ENCODE measurements at regions not wholly inside any gene's neighbourhood (a gene's known extent, or its start where the extent isn't known, plus 50 kb on each side); places are given as distances from the start of the nearest gene placed in this dataset.

DNA sequence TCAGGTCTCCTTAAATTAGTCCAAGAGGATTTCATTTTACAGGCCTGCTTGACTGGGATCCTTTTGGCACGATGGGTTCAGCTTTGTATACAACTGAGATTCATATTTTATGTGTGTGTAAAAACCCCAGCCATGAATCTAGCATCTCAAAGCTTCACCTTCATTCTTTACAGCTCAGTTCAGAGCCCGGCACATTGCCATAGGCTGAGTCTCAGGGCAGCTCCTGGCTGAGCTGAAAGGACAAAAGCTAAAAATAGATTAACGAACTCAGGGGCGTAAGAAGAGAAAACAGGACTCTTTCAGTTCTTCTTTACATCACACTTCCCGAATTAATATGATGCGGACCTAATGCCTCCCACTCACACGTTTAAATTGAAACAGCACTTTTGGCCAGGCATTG is 262.8 kb upstream of the PBX1 start:
- H3K27me3 Mint-ChIP-seq: no peaks in the 10 kb centered on the region
- no peaks in the 10 kb centered on the region for H3K4me1 Mint-ChIP-seq
- Histone ChIP-seq H3K4me3 (ENCODE audit: low read length in 2 of 2) (no peak overlapping the region), H3K27ac (ENCODE audit: low read depth, low read length) (no peak overlapping the region), H3K9me3 (ENCODE audit: control insufficient read depth in 1 of 2, low read length in 2 of 2) (peaks cover 0 to 9% of the 10 kb centered on the region in 2 donors), H3K27me3 (ENCODE audit: insufficient read depth, low read length) (no peaks in the 10 kb centered on the region), H3K4me1 (ENCODE audit: insufficient read depth, low read length) (no peaks in the 10 kb centered on the region), H3K36me3 (ENCODE audit: insufficient read depth, low read length) (no peaks in the 10 kb centered on the region)
- no peak overlapping the region for H3K27ac Mint-ChIP-seq
- H3K4me3 Mint-ChIP-seq: no peak overlapping the region
- ChIA-PET POLR2A (ENCODE audit: partially characterized antibody) (no interaction called here), CTCF (ENCODE audit: partially characterized antibody) (no interaction called here)
- no peaks in the 10 kb centered on the region for H3K36me3 Mint-ChIP-seq
- intact Hi-C loops (cut with micrococcal nuclease): no loop called here
- DNase-seq: no peak
- H3K9me3 Mint-ChIP-seq: peaks cover 0 to 16% (median 5%) of the 10 kb centered on the region in 8 donors

GRCh38 chr1:164308101-164308500 is 250.9 kb upstream of the PBX1 start:
- Mint-ChIP-seq H3K36me3 (no peaks in the 10 kb centered on the region), H3K4me1 (no peaks in the 10 kb centered on the region), H3K9me3 (peaks cover 0 to 17% (median 8%) of the 10 kb centered on the region in 8 donors), H3K27ac (no peak overlapping the region), H3K27me3 (no peaks in the 10 kb centered on the region), H3K4me3 (no peak overlapping the region)
- Histone ChIP-seq H3K4me1 (ENCODE audit: insufficient read depth, low read length) (no peaks in the 10 kb centered on the region), H3K4me3 (ENCODE audit: low read length in 2 of 2) (no peak overlapping the region), H3K36me3 (ENCODE audit: insufficient read depth, low read length) (no peaks in the 10 kb centered on the region), H3K9me3 (ENCODE audit: control insufficient read depth in 1 of 2, low read length in 2 of 2) (no peaks in the 10 kb centered on the region), H3K27ac (ENCODE audit: low read depth, low read length) (no peak overlapping the region), H3K27me3 (ENCODE audit: insufficient read depth, low read length) (no peaks in the 10 kb centered on the region)
- intact Hi-C loops (cut with micrococcal nuclease): no loop called here
- POLR2A ChIA-PET (ENCODE audit: partially characterized antibody): no interaction called here
- CTCF ChIA-PET (ENCODE audit: partially characterized antibody): no interaction called here
- DNase-seq: no peak

- no peak overlapping the region for H3K27ac Mint-ChIP-seq
- no peak overlapping the region for H3K4me3 ChIP-seq (ENCODE audit: low read length in 2 of 2)
- no peaks in the 10 kb centered on the region for H3K4me1 Mint-ChIP-seq
- no peaks in the 10 kb centered on the region for H3K27me3 ChIP-seq (ENCODE audit: insufficient read depth, low read length)
- no peaks in the 10 kb centered on the region for H3K27me3 Mint-ChIP-seq
- H3K9me3 ChIP-seq (ENCODE audit: control insufficient read depth in 1 of 2, low read length in 2 of 2): no peaks in the 10 kb centered on the region
- ChIA-PET CTCF (ENCODE audit: partially characterized antibody) (no interaction called here), POLR2A (ENCODE audit: partially characterized antibody) (no interaction called here)
- DNase-seq: no peak
- no peaks in the 10 kb centered on the region for H3K36me3 Mint-ChIP-seq
- peaks cover 0 to 17% (median 6%) of the 10 kb centered on the region in 8 donors for H3K9me3 Mint-ChIP-seq
- no peak overlapping the region for H3K4me3 Mint-ChIP-seq
- H3K4me1 ChIP-seq (ENCODE audit: insufficient read depth, low read length): no peaks in the 10 kb centered on the region
- H3K36me3 ChIP-seq (ENCODE audit: insufficient read depth, low read length): no peaks in the 10 kb centered on the region
- intact Hi-C loops (cut with micrococcal nuclease): no loop called here
- H3K27ac ChIP-seq (ENCODE audit: low read depth, low read length): no peak overlapping the region
These were observed 248.8 kb upstream of the PBX1 start for GRCh38 chr1:164310166-164310565.

GRCh38 chr1:164311377-164311776 is 247.6 kb upstream of the PBX1 start:
- ChIA-PET POLR2A (ENCODE audit: partially characterized antibody) (no interaction called here), CTCF (ENCODE audit: partially characterized antibody) (no interaction called here)
- Histone ChIP-seq H3K27me3 (ENCODE audit: insufficient read depth, low read length) (no peaks in the 10 kb centered on the region), H3K4me1 (ENCODE audit: insufficient read depth, low read length) (no peaks in the 10 kb centered on the region), H3K36me3 (ENCODE audit: insufficient read depth, low read length) (no peaks in the 10 kb centered on the region), H3K4me3 (ENCODE audit: low read length in 2 of 2) (no peak overlapping the region), H3K9me3 (ENCODE audit: control insufficient read depth in 1 of 2, low read length in 2 of 2) (no peaks in the 10 kb centered on the region), H3K27ac (ENCODE audit: low read depth, low read length) (no peak overlapping the region)
- no peak for DNase-seq
- H3K9me3 Mint-ChIP-seq: peaks cover 0 to 13% (median 5%) of the 10 kb centered on the region in 8 donors
- H3K27ac Mint-ChIP-seq: no peak overlapping the region
- intact Hi-C loops (cut with micrococcal nuclease): no loop called here
- H3K4me3 Mint-ChIP-seq: no peak overlapping the region
- H3K27me3 Mint-ChIP-seq: no peaks in the 10 kb centered on the region
- no peaks in the 10 kb centered on the region for H3K4me1 Mint-ChIP-seq
- no peaks in the 10 kb centered on the region for H3K36me3 Mint-ChIP-seq

GRCh38 chr1:164320790-164321731 is 237.9 kb upstream of the PBX1 start:
- Mint-ChIP-seq H3K9me3 (peaks cover 0 to 16% (median 5%) of the 10 kb centered on the region in 8 donors), H3K27ac (no peak overlapping the region), H3K4me3 (no peak overlapping the region), H3K4me1 (no peaks in the 10 kb centered on the region), H3K36me3 (no peaks in the 10 kb centered on the region), H3K27me3 (peaks cover 0 to 8% of the 10 kb centered on the region in 2 donors)
- H3K4me3 ChIP-seq (ENCODE audit: low read length in 2 of 2): no peak overlapping the region
- H3K36me3 ChIP-seq (ENCODE audit: insufficient read depth, low read length): no peaks in the 10 kb centered on the region
- intact Hi-C loops (cut with micrococcal nuclease): no loop called here
- no peak overlapping the region for H3K27ac ChIP-seq (ENCODE audit: low read depth, low read length)
- H3K9me3 ChIP-seq (ENCODE audit: control insufficient read depth in 1 of 2, low read length in 2 of 2): no peaks in the 10 kb centered on the region
- H3K27me3 ChIP-seq (ENCODE audit: insufficient read depth, low read length): no peaks in the 10 kb centered on the region
- ChIA-PET POLR2A (ENCODE audit: partially characterized antibody) (no interaction called here), CTCF (ENCODE audit: partially characterized antibody) (no interaction called here)
- no peaks in the 10 kb centered on the region for H3K4me1 ChIP-seq (ENCODE audit: insufficient read depth, low read length)
- DNase-seq: no peak

GRCh38 chr1:164325786-164326185 is 233.2 kb upstream of the PBX1 start:
- H3K9me3 Mint-ChIP-seq: peaks cover 0 to 19% (median 9%) of the 10 kb centered on the region in 8 donors
- H3K27me3 Mint-ChIP-seq: peaks cover 0 to 2% of the 10 kb centered on the region in 2 donors
- H3K4me3 Mint-ChIP-seq: no peak overlapping the region
- H3K4me1 ChIP-seq (ENCODE audit: insufficient read depth, low read length): no peaks in the 10 kb centered on the region
- no peaks in the 10 kb centered on the region for H3K36me3 Mint-ChIP-seq
- H3K4me1 Mint-ChIP-seq: no peaks in the 10 kb centered on the region
- H3K27ac Mint-ChIP-seq: no peak overlapping the region
- no peak for DNase-seq
- H3K27me3 ChIP-seq (ENCODE audit: insufficient read depth, low read length): no peaks in the 10 kb centered on the region
- ChIA-PET CTCF (ENCODE audit: partially characterized antibody) (no interaction called here), POLR2A (ENCODE audit: partially characterized antibody) (no interaction called here)
- H3K4me3 ChIP-seq (ENCODE audit: low read length in 2 of 2): no peak overlapping the region
- H3K9me3 ChIP-seq (ENCODE audit: control insufficient read depth in 1 of 2, low read length in 2 of 2): no peaks in the 10 kb centered on the region
- H3K27ac ChIP-seq (ENCODE audit: low read depth, low read length): no peak overlapping the region
- intact Hi-C loops (cut with micrococcal nuclease): no loop called here
- H3K36me3 ChIP-seq (ENCODE audit: insufficient read depth, low read length): no peaks in the 10 kb centered on the region

- DNase-seq: no peak
- ChIA-PET POLR2A (ENCODE audit: partially characterized antibody) (no interaction called here), CTCF (ENCODE audit: partially characterized antibody) (no interaction called here)
- Mint-ChIP-seq H3K36me3 (no peaks in the 10 kb centered on the region), H3K27ac (no peak overlapping the region), H3K4me1 (no peaks in the 10 kb centered on the region), H3K27me3 (no peaks in the 10 kb centered on the region), H3K4me3 (no peak overlapping the region), H3K9me3 (peaks cover 0 to 12% (median 5%) of the 10 kb centered on the region in 8 donors)
- Histone ChIP-seq H3K4me3 (ENCODE audit: low read length in 2 of 2) (no peak overlapping the region), H3K4me1 (ENCODE audit: insufficient read depth, low read length) (no peaks in the 10 kb centered on the region), H3K36me3 (ENCODE audit: insufficient read depth, low read length) (no peaks in the 10 kb centered on the region), H3K9me3 (ENCODE audit: control insufficient read depth in 1 of 2, low read length in 2 of 2) (no peaks in the 10 kb centered on the region), H3K27ac (ENCODE audit: low read depth, low read length) (no peak overlapping the region), H3K27me3 (ENCODE audit: insufficient read depth, low read length) (no peaks in the 10 kb centered on the region)
- intact Hi-C loops (cut with micrococcal nuclease): no loop called here
These were observed 225.6 kb upstream of the PBX1 start for GRCh38 chr1:164333387-164333786.
